ENCODE measurements at regions not wholly inside any gene's neighbourhood (a gene's known extent, or its start where the extent isn't known, plus 50 kb on each side); places are given as distances from the start of the nearest gene placed in this dataset.

- H3K4me1 ChIP-seq (ENCODE audit: control insufficient read depth, insufficient read depth, low read length) = no peaks in the 10 kb centered on the region
- no peaks in the 10 kb centered on the region for H3K36me3 ChIP-seq (ENCODE audit: control insufficient read depth, insufficient read depth, low read length)
- H3K27me3 ChIP-seq (ENCODE audit: control insufficient read depth, insufficient read depth, low read length) = peaks cover 2% of the 10 kb centered on the region; the same call in 1 of the 2 replicates
- DNase-seq (ENCODE audit: low read depth, low spot score) = no peak
- no peak for ATAC-seq
- H3K27ac ChIP-seq (ENCODE audit: low read length) = no peak overlapping the region
- CTCF ChIA-PET = no interaction called here
- H3K9me3 ChIP-seq (ENCODE audit: control insufficient read depth, insufficient read depth, low read depth, low read length) = no peaks in the 10 kb centered on the region
- BruUV-seq (replicated peaks) = no TSS peak
- intact Hi-C loops (cut with micrococcal nuclease; ENCODE audit: unreplicated experiment) = no loop called here
- no peak for TF ChIP-seq TCF7L2 (IDR thresholded peaks at IDR 0.05; ENCODE audit: low read depth, low read length)
- TF ChIP-seq, protein P1, sequence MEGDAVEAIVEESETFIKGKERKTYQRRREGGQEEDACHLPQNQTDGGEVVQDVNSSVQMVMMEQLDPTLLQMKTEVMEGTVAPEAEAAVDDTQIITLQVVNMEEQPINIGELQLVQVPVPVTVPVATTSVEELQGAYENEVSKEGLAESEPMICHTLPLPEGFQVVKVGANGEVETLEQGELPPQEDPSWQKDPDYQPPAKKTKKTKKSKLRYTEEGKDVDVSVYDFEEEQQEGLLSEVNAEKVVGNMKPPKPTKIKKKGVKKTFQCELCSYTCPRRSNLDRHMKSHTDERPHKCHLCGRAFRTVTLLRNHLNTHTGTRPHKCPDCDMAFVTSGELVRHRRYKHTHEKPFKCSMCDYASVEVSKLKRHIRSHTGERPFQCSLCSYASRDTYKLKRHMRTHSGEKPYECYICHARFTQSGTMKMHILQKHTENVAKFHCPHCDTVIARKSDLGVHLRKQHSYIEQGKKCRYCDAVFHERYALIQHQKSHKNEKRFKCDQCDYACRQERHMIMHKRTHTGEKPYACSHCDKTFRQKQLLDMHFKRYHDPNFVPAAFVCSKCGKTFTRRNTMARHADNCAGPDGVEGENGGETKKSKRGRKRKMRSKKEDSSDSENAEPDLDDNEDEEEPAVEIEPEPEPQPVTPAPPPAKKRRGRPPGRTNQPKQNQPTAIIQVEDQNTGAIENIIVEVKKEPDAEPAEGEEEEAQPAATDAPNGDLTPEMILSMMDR (IDR thresholded peaks at IDR 0.05) = no peak
- in situ Hi-C loops (cut with HindIII; ENCODE audit: low pct_unique_long_range_greater_than_20kb, low sequenced_read_pairs) = no loop called here
- no peak overlapping the region for H3K4me3 ChIP-seq (ENCODE audit: low read depth in 2 of 2, low read length in 2 of 2)
- POLR2A ChIA-PET = no interaction called here
These were observed 303.0 kb upstream of the ZFHX3 start for GRCh38 chr16:73350707-73351452.

- in situ Hi-C loops (cut with HindIII; ENCODE audit: low pct_unique_long_range_greater_than_20kb, low sequenced_read_pairs) = no loop called here
- intact Hi-C loops (cut with micrococcal nuclease; ENCODE audit: unreplicated experiment) = no loop called here
These were observed 299.8 kb upstream of the ZFHX3 start for GRCh38 chr16:73347500-73348375.

GRCh38 chr16:73339821-73340220, 291.9 kb upstream of the ZFHX3 start:
- H3K9me3 ChIP-seq (ENCODE audit: control insufficient read depth, insufficient read depth, low read depth, low read length) = no peaks in the 10 kb centered on the region

More at GRCh38 chr16:73347500-73348375, 299.8 kb upstream of the ZFHX3 start:
- no peaks in the 10 kb centered on the region for H3K9me3 ChIP-seq (ENCODE audit: control insufficient read depth, insufficient read depth, low read depth, low read length)
- H3K27ac ChIP-seq (ENCODE audit: low read length) = no peak overlapping the region
- no peaks in the 10 kb centered on the region for H3K36me3 ChIP-seq (ENCODE audit: control insufficient read depth, insufficient read depth, low read length)
- ATAC-seq = no peak
- TF ChIP-seq, protein P2, sequence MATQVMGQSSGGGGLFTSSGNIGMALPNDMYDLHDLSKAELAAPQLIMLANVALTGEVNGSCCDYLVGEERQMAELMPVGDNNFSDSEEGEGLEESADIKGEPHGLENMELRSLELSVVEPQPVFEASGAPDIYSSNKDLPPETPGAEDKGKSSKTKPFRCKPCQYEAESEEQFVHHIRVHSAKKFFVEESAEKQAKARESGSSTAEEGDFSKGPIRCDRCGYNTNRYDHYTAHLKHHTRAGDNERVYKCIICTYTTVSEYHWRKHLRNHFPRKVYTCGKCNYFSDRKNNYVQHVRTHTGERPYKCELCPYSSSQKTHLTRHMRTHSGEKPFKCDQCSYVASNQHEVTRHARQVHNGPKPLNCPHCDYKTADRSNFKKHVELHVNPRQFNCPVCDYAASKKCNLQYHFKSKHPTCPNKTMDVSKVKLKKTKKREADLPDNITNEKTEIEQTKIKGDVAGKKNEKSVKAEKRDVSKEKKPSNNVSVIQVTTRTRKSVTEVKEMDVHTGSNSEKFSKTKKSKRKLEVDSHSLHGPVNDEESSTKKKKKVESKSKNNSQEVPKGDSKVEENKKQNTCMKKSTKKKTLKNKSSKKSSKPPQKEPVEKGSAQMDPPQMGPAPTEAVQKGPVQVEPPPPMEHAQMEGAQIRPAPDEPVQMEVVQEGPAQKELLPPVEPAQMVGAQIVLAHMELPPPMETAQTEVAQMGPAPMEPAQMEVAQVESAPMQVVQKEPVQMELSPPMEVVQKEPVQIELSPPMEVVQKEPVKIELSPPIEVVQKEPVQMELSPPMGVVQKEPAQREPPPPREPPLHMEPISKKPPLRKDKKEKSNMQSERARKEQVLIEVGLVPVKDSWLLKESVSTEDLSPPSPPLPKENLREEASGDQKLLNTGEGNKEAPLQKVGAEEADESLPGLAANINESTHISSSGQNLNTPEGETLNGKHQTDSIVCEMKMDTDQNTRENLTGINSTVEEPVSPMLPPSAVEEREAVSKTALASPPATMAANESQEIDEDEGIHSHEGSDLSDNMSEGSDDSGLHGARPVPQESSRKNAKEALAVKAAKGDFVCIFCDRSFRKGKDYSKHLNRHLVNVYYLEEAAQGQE (IDR thresholded peaks at IDR 0.05; ENCODE audit: insufficient read depth in 1 of 2, low read depth in 2 of 2, low read length in 1 of 2) = no peak
- TF ChIP-seq SIN3A (IDR thresholded peaks at IDR 0.05; ENCODE audit: borderline replicate concordance, insufficient read depth, low read depth, low read length) = no peak
- no peaks in the 10 kb centered on the region for H3K27me3 ChIP-seq (ENCODE audit: control insufficient read depth, insufficient read depth, low read length)
- H3K4me3 ChIP-seq (ENCODE audit: low read depth in 2 of 2, low read length in 2 of 2) = no peak overlapping the region
- no peaks in the 10 kb centered on the region for H3K4me1 ChIP-seq (ENCODE audit: control insufficient read depth, insufficient read depth, low read length)
- BruUV-seq (replicated peaks) = no TSS peak
- ChIA-PET POLR2A (no interaction called here), CTCF (no interaction called here)
- DNase-seq (ENCODE audit: low read depth, low spot score) = no peak

More at GRCh38 chr16:73339821-73340220, 291.9 kb upstream of the ZFHX3 start:
- no peak for DNase-seq (ENCODE audit: low read depth, low spot score)
- TF ChIP-seq POLR2AphosphoS5 (IDR thresholded peaks at IDR 0.05; ENCODE audit: low read depth, low read length) = no peak
- TF ChIP-seq TCF7L2 (IDR thresholded peaks at IDR 0.05; ENCODE audit: low read depth, low read length) = no peak
- TF ChIP-seq, protein P2 (IDR thresholded peaks at IDR 0.05; ENCODE audit: insufficient read depth in 1 of 2, low read depth in 2 of 2, low read length in 1 of 2) = no peak
- TF ChIP-seq, protein P1 (IDR thresholded peaks at IDR 0.05) = no peak
- TF ChIP-seq SIN3A (IDR thresholded peaks at IDR 0.05; ENCODE audit: borderline replicate concordance, insufficient read depth, low read depth, low read length) = no peak
- H3K27ac ChIP-seq (ENCODE audit: low read length) = no peak overlapping the region
- no peaks in the 10 kb centered on the region for H3K27me3 ChIP-seq (ENCODE audit: control insufficient read depth, insufficient read depth, low read length)
- no peak overlapping the region for H3K4me3 ChIP-seq (ENCODE audit: low read depth in 2 of 2, low read length in 2 of 2)
- H3K4me1 ChIP-seq (ENCODE audit: control insufficient read depth, insufficient read depth, low read length) = no peaks in the 10 kb centered on the region
- H3K36me3 ChIP-seq (ENCODE audit: control insufficient read depth, insufficient read depth, low read length) = no peaks in the 10 kb centered on the region
- no peak for ATAC-seq
- CTCF ChIA-PET = no interaction called here
- POLR2A ChIA-PET = no interaction called here
- BruUV-seq (replicated peaks) = no TSS peak
- in situ Hi-C loops (cut with HindIII; ENCODE audit: low pct_unique_long_range_greater_than_20kb, low sequenced_read_pairs) (no loop called here), intact Hi-C loops (cut with micrococcal nuclease; ENCODE audit: unreplicated experiment) (no loop called here)

Data from Panc1 (cell line).